Dermis blood vessel endothelial cell (primary cell): ENCODE measurements at regions not wholly inside any gene's neighbourhood (a gene's known extent, or its start where the extent isn't known, plus 50 kb on each side); places are given as distances from the start of the nearest gene placed in this dataset.
"Not testable (repeated sequence)": the region's sequence is repeated elsewhere in the genome, so short reads cannot be mapped to it uniquely, and the experiment has no call there.

Experiments used
- DNase-seq: peaks from one replicate; pipeline ENCODE4 v3.0.0; 2010

GRCh38 chr1:38608202-38608864, 251.2 kb downstream of the RRAGC start:
- DNase-seq, result peak; percentile 44

- no peak for DNase-seq
Observed at GRCh38 chr1:38607526-38607925, 252.0 kb downstream of the RRAGC start.

GRCh38 chr1:38605063-38605462, 254.5 kb downstream of the RRAGC start:
- no peak for DNase-seq

- no peak for DNase-seq
Observed at GRCh38 chr1:38603907-38604306, 255.7 kb downstream of the RRAGC start.

GRCh38 chr1:38600905-38601304, 258.7 kb downstream of the RRAGC start:
- DNase-seq, result no peak

GRCh38 chr1:38600286-38600685, 259.3 kb downstream of the RRAGC start:
- no peak for DNase-seq

- DNase-seq, result no peak
Observed at GRCh38 chr1:38598118-38598517, 261.5 kb downstream of the RRAGC start.

GRCh38 chr1:38589036-38589435, 270.5 kb downstream of the RRAGC start:
- DNase-seq, result no peak

- DNase-seq, result no peak
Observed at GRCh38 chr1:38587766-38588165, 271.8 kb downstream of the RRAGC start.

- DNase-seq, result peak; percentile 64
Observed at GRCh38 chr1:38586993-38587646, 272.5 kb downstream of the RRAGC start.

- no peak for DNase-seq
Observed at GRCh38 chr1:38585971-38586370, 273.6 kb downstream of the RRAGC start.

GRCh38 chr1:38585460-38585859, 274.1 kb downstream of the RRAGC start:
- no peak for DNase-seq

- no peak for DNase-seq
Observed at GRCh38 chr1:38584448-38585355, 274.9 kb downstream of the RRAGC start.

GRCh38 chr1:38583287-38583686, 276.3 kb downstream of the RRAGC start:
- not testable (repeated sequence) for DNase-seq

GRCh38 chr1:38581396-38581795, 278.2 kb downstream of the RRAGC start:
- DNase-seq, result no peak

- no peak for DNase-seq
Observed at GRCh38 chr1:38580594-38580993, 279.0 kb downstream of the RRAGC start.

GRCh38 chr1:38579056-38579455, 280.5 kb downstream of the RRAGC start:
- no peak for DNase-seq

- no peak for DNase-seq
Observed at GRCh38 chr1:38578271-38578951, 281.2 kb downstream of the RRAGC start.

GRCh38 chr1:38577937-38578270, 281.7 kb downstream of the RRAGC start:
- no peak for DNase-seq

GRCh38 chr1:38577385-38577784, 282.2 kb downstream of the RRAGC start:
- DNase-seq, result no peak

GRCh38 chr1:38576241-38576640, 283.3 kb downstream of the RRAGC start:
- no peak for DNase-seq

GRCh38 chr1:38571726-38572125, 287.8 kb downstream of the RRAGC start:
- no peak for DNase-seq

- no peak for DNase-seq
Observed at GRCh38 chr1:38570657-38570975, 289.0 kb downstream of the RRAGC start.
